Caco-2 (cell line): ENCODE measurements at regions not wholly inside any gene's neighbourhood (a gene's known extent, or its start where the extent isn't known, plus 50 kb on each side); places are given as distances from the start of the nearest gene placed in this dataset.

Source experiments
- BruUV-seq: library from RNA; stranded (reverse); fragments of 400-500 nt; replicated peaks from 2 replicates; lab custom pipeline; 2021; lab: Mats Ljungman, UMichigan
- CTCF ChIA-PET: fragments of 300-600 bp; sonication (Branson Sonifier 250); formaldehyde crosslinking; loops from one replicate; lab custom pipeline; 2022; ENCODE audit warnings: antibody characterized with exemption; lab: Charles Lee
- POLR2A ChIA-PET: fragments of 300-600 bp; sonication (Branson Sonifier 250); formaldehyde crosslinking; loops from one replicate; lab custom pipeline; 2022; ENCODE audit warnings: antibody characterized with exemption; lab: Charles Lee
- DNase-seq, 2 experiments: peaks; one replicate each; pipeline versions ENCODE4 v3.0.0 to v3.0.0-alpha.2; 2020 to 2022
- H3K27me3 ChIP-seq: replicated peaks from 2 replicates; pipeline ENCODE4 v1.6.0; 2011; ENCODE audit warnings: low read length; ENCODE audit not compliant: control insufficient read depth, insufficient read depth
- H3K36me3 ChIP-seq: 2 replicates; pipeline ENCODE4 v1.5.1; 2011; ENCODE audit warnings: low read length; ENCODE audit not compliant: control insufficient read depth, insufficient read depth
- H3K4me1 ChIP-seq: fragments of 250-450 bp; sonication (Bioruptor Pico); 2 replicates; pipeline ENCODE4 v1.5.1; 2020; ENCODE audit warnings: mild to moderate bottlenecking
- H3K4me3 ChIP-seq: 2 replicates; pipeline ENCODE4 v1.5.1; 2011; ENCODE audit warnings: low read depth, mild to moderate bottlenecking, control low read depth, low read length
- H3K9me3 ChIP-seq: fragments of 250-450 bp; sonication (Bioruptor Pico); 2 replicates; pipeline ENCODE4 v1.5.1; 2020; ENCODE audit warnings: mild to moderate bottlenecking, moderate library complexity
- H3K27ac Mint-ChIP-seq: one replicate; pipeline ENCODE4 v1.8.0; 2022; ENCODE audit warnings: mixed read lengths; ENCODE audit not compliant: unreplicated experiment
- H3K27me3 Mint-ChIP-seq: one replicate; pipeline ENCODE4 v1.8.0; 2022; ENCODE audit warnings: mixed read lengths; ENCODE audit not compliant: insufficient read depth, unreplicated experiment
- H3K36me3 Mint-ChIP-seq: one replicate; pipeline ENCODE4 v1.8.0; 2022; ENCODE audit warnings: mild to moderate bottlenecking, mixed read lengths; ENCODE audit not compliant: insufficient read depth, unreplicated experiment
- H3K4me1 Mint-ChIP-seq: one replicate; pipeline ENCODE4 v1.8.0; 2022; ENCODE audit warnings: low read depth, mixed read lengths; ENCODE audit not compliant: unreplicated experiment
- H3K4me3 Mint-ChIP-seq: one replicate; pipeline ENCODE4 v1.8.0; 2022; ENCODE audit warnings: mild to moderate bottlenecking, moderate library complexity, mixed read lengths; ENCODE audit not compliant: unreplicated experiment
- H3K9me3 Mint-ChIP-seq: one replicate; pipeline ENCODE4 v1.8.0; 2022; ENCODE audit warnings: mixed read lengths; ENCODE audit not compliant: unreplicated experiment
- intact Hi-C: fragments of 100-400 bp; cut with micrococcal nuclease; formaldehyde crosslinking; loops from one replicate; pipeline ENCODE4 v1.10.0; 2022; ENCODE audit not compliant: unreplicated experiment
- TF ChIP-seq, protein P1 (sequence below), 2 experiments: fragments of 200-600 bp in 1 of 2; IDR thresholded peaks; 1 replicate in 1 of 2; 2 replicates in 1 of 2; pipeline versions ENCODE4 v1.5.1 to v1.8.0; 2011 to 2022; ENCODE audit warnings: antibody characterized with exemption in 1 of 2, control low read depth in 1 of 2, inconsistent platforms in 1 of 2, low read depth in 1 of 2, low read length in 1 of 2, mild to moderate bottlenecking in 1 of 2, moderate library complexity in 1 of 2; ENCODE audit not compliant: insufficient read depth in 1 of 2, severe bottlenecking in 1 of 2, unreplicated experiment in 1 of 2

DNA sequence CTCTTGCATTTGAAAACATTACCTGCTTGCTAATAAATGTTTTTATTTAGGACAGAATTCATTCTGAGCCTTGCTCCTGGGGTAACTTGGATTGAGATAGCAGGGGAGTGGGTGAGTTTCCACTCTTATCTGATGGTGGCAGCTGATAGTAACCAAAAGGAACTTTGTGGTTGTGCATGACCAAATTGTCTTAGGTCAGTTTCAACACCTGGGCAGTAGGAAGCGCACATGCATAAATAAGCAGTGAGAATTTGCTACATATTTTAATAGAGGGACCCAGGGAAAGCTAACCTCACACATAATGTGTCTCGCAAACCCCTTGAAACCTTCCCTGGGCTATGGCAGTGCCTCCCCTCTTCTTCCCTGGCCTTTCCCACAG lies 65.4 kb upstream of the XCR1 start:
- no peaks in the 10 kb centered on the region for H3K27me3 Mint-ChIP-seq
- Histone ChIP-seq H3K27me3 (no peaks in the 10 kb centered on the region), H3K36me3 (no peaks in the 10 kb centered on the region), H3K9me3 (no peaks in the 10 kb centered on the region), H3K4me1 (peaks cover 12% of the 10 kb centered on the region; the same call in 1 of the 2 replicates), H3K4me3 (no peak overlapping the region)
- H3K9me3 Mint-ChIP-seq, result no peaks in the 10 kb centered on the region
- no peaks in the 10 kb centered on the region for H3K36me3 Mint-ChIP-seq
- intact Hi-C loops, result loop anchor here (1.0 kb wide), 2 partner anchors 71 to 116 kb away; partner anchors contain the start of gene CCR1
- DNase-seq, result no peak
- peaks cover 19% of the 10 kb centered on the region for H3K4me1 Mint-ChIP-seq
- no peak overlapping the region for H3K27ac Mint-ChIP-seq
- H3K4me3 Mint-ChIP-seq, result no peak overlapping the region
- ChIA-PET POLR2A (no interaction called here), CTCF (interaction anchor here (1.0 kb wide), 1 partner anchor 71 kb away, joined by 3 read pairs; no protein-coding TSS in a partner anchor)
- TF ChIP-seq, protein P1, sequence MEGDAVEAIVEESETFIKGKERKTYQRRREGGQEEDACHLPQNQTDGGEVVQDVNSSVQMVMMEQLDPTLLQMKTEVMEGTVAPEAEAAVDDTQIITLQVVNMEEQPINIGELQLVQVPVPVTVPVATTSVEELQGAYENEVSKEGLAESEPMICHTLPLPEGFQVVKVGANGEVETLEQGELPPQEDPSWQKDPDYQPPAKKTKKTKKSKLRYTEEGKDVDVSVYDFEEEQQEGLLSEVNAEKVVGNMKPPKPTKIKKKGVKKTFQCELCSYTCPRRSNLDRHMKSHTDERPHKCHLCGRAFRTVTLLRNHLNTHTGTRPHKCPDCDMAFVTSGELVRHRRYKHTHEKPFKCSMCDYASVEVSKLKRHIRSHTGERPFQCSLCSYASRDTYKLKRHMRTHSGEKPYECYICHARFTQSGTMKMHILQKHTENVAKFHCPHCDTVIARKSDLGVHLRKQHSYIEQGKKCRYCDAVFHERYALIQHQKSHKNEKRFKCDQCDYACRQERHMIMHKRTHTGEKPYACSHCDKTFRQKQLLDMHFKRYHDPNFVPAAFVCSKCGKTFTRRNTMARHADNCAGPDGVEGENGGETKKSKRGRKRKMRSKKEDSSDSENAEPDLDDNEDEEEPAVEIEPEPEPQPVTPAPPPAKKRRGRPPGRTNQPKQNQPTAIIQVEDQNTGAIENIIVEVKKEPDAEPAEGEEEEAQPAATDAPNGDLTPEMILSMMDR (IDR thresholded peaks at IDR 0.05; ENCODE audit: insufficient read depth in 1 of 2, low read depth in 1 of 2, low read length in 1 of 2, severe bottlenecking in 1 of 2, unreplicated experiment in 1 of 2), result no peak
- BruUV-seq, result no TSS peak

DNA sequence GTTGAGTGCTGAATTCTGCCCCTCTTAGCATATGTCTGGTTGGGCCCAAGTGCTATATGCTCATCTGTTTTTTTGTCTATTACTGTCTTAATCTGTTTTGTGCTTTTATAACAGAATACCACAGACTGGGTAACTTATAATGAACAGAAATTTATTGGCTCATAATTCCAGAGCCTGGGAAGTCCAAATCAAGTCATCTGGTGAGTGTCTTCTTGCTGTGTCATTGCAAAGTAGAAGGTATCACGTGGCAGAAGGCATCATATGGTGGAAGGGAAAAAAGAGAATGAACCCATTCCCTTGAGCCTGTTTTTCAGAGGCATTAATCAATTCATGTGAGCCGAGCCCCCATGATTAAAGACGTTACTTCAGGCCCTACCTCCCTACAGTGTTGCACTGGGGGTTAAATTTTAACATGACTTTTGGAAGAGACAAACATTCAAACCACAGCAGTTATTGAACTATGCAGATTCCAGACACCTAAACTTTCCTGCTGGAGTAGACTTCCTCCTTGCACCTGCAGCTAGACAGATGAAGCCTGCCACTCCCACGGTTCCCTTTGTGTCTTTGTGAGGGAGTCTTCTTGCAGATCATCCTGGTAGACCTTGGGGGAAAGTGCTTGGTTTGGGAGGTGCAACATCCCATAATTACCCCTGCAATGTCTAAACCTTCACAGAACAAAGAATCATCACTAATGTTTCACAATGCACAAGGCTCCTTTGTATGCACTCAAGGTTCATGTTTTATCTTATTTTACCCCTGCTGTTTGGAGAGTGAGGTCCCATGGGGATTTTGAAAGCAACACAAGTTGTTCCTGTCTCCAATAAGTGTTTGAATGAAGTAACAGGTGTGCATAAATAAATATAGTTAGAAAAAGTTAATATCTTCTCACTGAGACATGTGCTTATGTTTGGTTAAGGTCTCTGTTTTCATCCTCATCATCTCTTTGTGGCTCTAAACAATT lies 64.7 kb upstream of the XCR1 start:
- Histone ChIP-seq H3K9me3 (no peaks in the 10 kb centered on the region), H3K4me3 (no peak overlapping the region), H3K4me1 (peaks cover 12% of the 10 kb centered on the region; the same call in 1 of the 2 replicates), H3K27me3 (no peaks in the 10 kb centered on the region), H3K36me3 (no peaks in the 10 kb centered on the region)
- H3K9me3 Mint-ChIP-seq, result no peaks in the 10 kb centered on the region
- H3K36me3 Mint-ChIP-seq, result no peaks in the 10 kb centered on the region
- peak in 1 of 2 experiments; percentile 34 for DNase-seq
- TF ChIP-seq, protein P1 (IDR thresholded peaks at IDR 0.05; ENCODE audit: insufficient read depth in 1 of 2, low read depth in 1 of 2, low read length in 1 of 2, severe bottlenecking in 1 of 2, unreplicated experiment in 1 of 2), result no peak
- no peak overlapping the region for H3K27ac Mint-ChIP-seq
- H3K4me3 Mint-ChIP-seq, result no peak overlapping the region
- ChIA-PET CTCF (interaction anchor here (1.0 kb wide), 1 partner anchor 72 kb away, joined by 3 read pairs; no protein-coding TSS in a partner anchor), POLR2A (no interaction called here)
- peaks cover 21% of the 10 kb centered on the region for H3K4me1 Mint-ChIP-seq
- intact Hi-C loops, result loop anchor here (1.0 kb wide), 2 partner anchors 71 to 116 kb away; partner anchors contain the start of gene CCR1
- H3K27me3 Mint-ChIP-seq, result no peaks in the 10 kb centered on the region
- BruUV-seq, result no TSS peak

DNA sequence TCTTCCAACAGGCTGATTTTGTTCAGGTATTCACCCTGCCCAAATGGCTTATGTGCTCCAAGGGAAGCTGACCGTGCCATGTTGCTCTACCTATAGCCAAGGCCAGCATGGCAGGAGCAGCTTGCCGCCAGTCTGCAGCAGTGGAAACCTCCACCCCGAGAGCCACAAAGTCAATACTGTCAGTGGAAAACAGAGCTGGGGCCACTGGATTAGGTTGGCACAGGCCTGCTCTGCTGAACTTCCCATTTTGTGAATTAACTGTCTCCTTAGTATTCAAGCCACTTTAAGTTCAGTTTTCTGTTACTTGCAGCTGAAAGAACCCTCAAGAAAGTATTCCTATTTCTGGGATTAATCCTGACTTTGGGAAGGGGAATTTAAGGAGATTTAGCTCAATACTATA lies 63.8 kb upstream of the XCR1 start:
- Histone ChIP-seq H3K9me3 (no peaks in the 10 kb centered on the region), H3K36me3 (no peaks in the 10 kb centered on the region), H3K27me3 (no peaks in the 10 kb centered on the region), H3K4me3 (no peak overlapping the region), H3K4me1 (peaks cover 12% of the 10 kb centered on the region; the same call in 1 of the 2 replicates)
- H3K9me3 Mint-ChIP-seq, result no peaks in the 10 kb centered on the region
- H3K36me3 Mint-ChIP-seq, result no peaks in the 10 kb centered on the region
- H3K27me3 Mint-ChIP-seq, result no peaks in the 10 kb centered on the region
- no peak overlapping the region for H3K4me3 Mint-ChIP-seq
- BruUV-seq, result no TSS peak
- DNase-seq, result no peak
- CTCF ChIA-PET, result interaction anchor here (1.0 to 2.2 kb wide), 2 partner anchors 72 to 118 kb away, joined by 3 to 8 read pairs; partner anchors contain the start of gene CCR1
- intact Hi-C loops, result no loop called here
- TF ChIP-seq, protein P1 (IDR thresholded peaks at IDR 0.05; ENCODE audit: insufficient read depth in 1 of 2, low read depth in 1 of 2, low read length in 1 of 2, severe bottlenecking in 1 of 2, unreplicated experiment in 1 of 2), result no peak
- peaks cover 21% of the 10 kb centered on the region for H3K4me1 Mint-ChIP-seq
- POLR2A ChIA-PET, result no interaction called here
- no peak overlapping the region for H3K27ac Mint-ChIP-seq
